Hepatocyte (in vitro differentiated cells): ENCODE measurements at regions not wholly inside any gene's neighbourhood (a gene's known extent, or its start where the extent isn't known, plus 50 kb on each side); places are given as distances from the start of the nearest gene placed in this dataset.
A peak's percentile ranks its signal among the peaks of the same experiment; 100 is the strongest.

Experiments used
- DNase-seq: peaks from one replicate; pipeline ENCODE4 v3.0.0-alpha.2; 2016; ENCODE audit warnings: low spot score
- H2AFZ ChIP-seq: fragments of 200-600 bp; sonication (generic); 2 replicates; pipeline ENCODE4 v1.6.0; 2016; ENCODE audit warnings: antibody characterized with exemption, mild to moderate bottlenecking
- H3K27ac ChIP-seq: fragments of 200-600 bp; sonication (generic); 2 replicates; pipeline ENCODE4 v1.5.1; 2016; ENCODE audit warnings: mild to moderate bottlenecking
- H3K27me3 ChIP-seq: fragments of 200-600 bp; sonication (generic); 2 replicates; pipeline ENCODE4 v1.6.1; 2016
- H3K36me3 ChIP-seq: fragments of 200-600 bp; sonication (generic); replicated peaks from 2 replicates; pipeline ENCODE4 v1.5.1; 2016; ENCODE audit warnings: low read depth; ENCODE audit not compliant: insufficient read depth
- H3K4me1 ChIP-seq: fragments of 200-600 bp; sonication (generic); 2 replicates; pipeline ENCODE4 v1.5.1; 2016; ENCODE audit warnings: mild to moderate bottlenecking, moderate library complexity; ENCODE audit not compliant: insufficient read depth
- H3K4me2 ChIP-seq: fragments of 200-600 bp; sonication (generic); 2 replicates; pipeline ENCODE4 v1.6.0; 2016
- H3K4me3 ChIP-seq: fragments of 200-600 bp; sonication (generic); 2 replicates; pipeline ENCODE4 v1.5.1; 2016; ENCODE audit warnings: mild to moderate bottlenecking
- H3K79me2 ChIP-seq: fragments of 200-600 bp; sonication (generic); 2 replicates; pipeline ENCODE4 v1.6.0; 2017; ENCODE audit warnings: mild to moderate bottlenecking
- H3K9me2 ChIP-seq: fragments of 200-600 bp; sonication (generic); replicated peaks from 2 replicates; pipeline ENCODE4 v1.6.0; 2017; ENCODE audit warnings: mild to moderate bottlenecking; ENCODE audit not compliant: insufficient read depth
- H3K9me3 ChIP-seq: fragments of 200-600 bp; sonication (generic); 2 replicates; pipeline ENCODE4 v1.5.1; 2016; ENCODE audit warnings: low read depth, mild to moderate bottlenecking
- H4K20me1 ChIP-seq: fragments of 200-600 bp; sonication (generic); 2 replicates; pipeline ENCODE4 v1.6.0; 2016; ENCODE audit warnings: mild to moderate bottlenecking; ENCODE audit not compliant: insufficient read depth, poor library complexity, severe bottlenecking
- CTCF ChIP-seq: fragments of 200-600 bp; sonication (generic); IDR thresholded peaks from 2 replicates; pipeline ENCODE4 v1.5.1; 2016; ENCODE audit warnings: antibody characterized with exemption, mild to moderate bottlenecking; ENCODE audit not compliant: poor library complexity
- EZH2 ChIP-seq: fragments of 200-600 bp; sonication (generic); IDR thresholded peaks from 2 replicates; pipeline ENCODE4 v1.6.1; 2016; ENCODE audit warnings: antibody characterized with exemption, mild to moderate bottlenecking, borderline replicate concordance
- EZH2phosphoT487 ChIP-seq: fragments of 200-600 bp; sonication (generic); IDR thresholded peaks from one replicate; pipeline ENCODE4 v1.6.1; 2018; ENCODE audit warnings: antibody characterized with exemption, mild to moderate bottlenecking, low read depth, moderate library complexity; ENCODE audit not compliant: unreplicated experiment, severe bottlenecking
- WGBS: methylation state at CpG from one replicate; pipeline ENCODE4 v1.1.6; 2016; ENCODE audit warnings: low lambda C conversion rate; ENCODE audit errors: missing lambda C conversion rate; 5-methylcytosine and 5-hydroxymethylcytosine counted together

- no peaks in the 10 kb centered on the region for H3K27me3 ChIP-seq
- H3K4me3 ChIP-seq: no peak overlapping the region
- H2AFZ ChIP-seq: no peak overlapping the region
- no peaks in the 10 kb centered on the region for H3K36me3 ChIP-seq
- TF ChIP-seq CTCF (no peak), EZH2phosphoT487 (no peak), EZH2 (no peak)
- no peaks in the 10 kb centered on the region for H3K9me2 ChIP-seq
- no peak for DNase-seq
- no peak overlapping the region for H3K4me2 ChIP-seq
- no peaks in the 10 kb centered on the region for H3K79me2 ChIP-seq
- H4K20me1 ChIP-seq: no peaks in the 10 kb centered on the region
- H3K27ac ChIP-seq: no peak overlapping the region
- peaks cover 4% of the 10 kb centered on the region for H3K4me1 ChIP-seq
- H3K9me3 ChIP-seq: no peaks in the 10 kb centered on the region
These were observed 260.9 kb upstream of the KCNMB2 start for GRCh38 chr3:178275311-178275710.

- H3K27ac ChIP-seq: no peak overlapping the region
- no peaks in the 10 kb centered on the region for H3K79me2 ChIP-seq
- TF ChIP-seq CTCF: no peak
- TF ChIP-seq EZH2phosphoT487: no peak
- TF ChIP-seq EZH2: no peak
- H3K36me3 ChIP-seq: no peaks in the 10 kb centered on the region
- no peaks in the 10 kb centered on the region for H3K27me3 ChIP-seq
- no peak overlapping the region for H2AFZ ChIP-seq
- no peaks in the 10 kb centered on the region for H4K20me1 ChIP-seq
- no peaks in the 10 kb centered on the region for H3K9me3 ChIP-seq
- H3K4me2 ChIP-seq: no peak overlapping the region
- H3K9me2 ChIP-seq: no peaks in the 10 kb centered on the region
- 70% methylated on average over 2 of the region's 2 CpGs for WGBS
- H3K4me3 ChIP-seq: no peak overlapping the region
- no peak for DNase-seq
- H3K4me1 ChIP-seq: peaks cover 4% of the 10 kb centered on the region
These were observed 260.4 kb upstream of the KCNMB2 start for GRCh38 chr3:178275793-178276192.

GRCh38 chr3:178277605-178278004 is 258.6 kb upstream of the KCNMB2 start:
- Histone ChIP-seq H3K4me3 (no peak overlapping the region), H3K79me2 (no peaks in the 10 kb centered on the region), H3K4me1 (peaks cover 4% of the 10 kb centered on the region), H4K20me1 (no peaks in the 10 kb centered on the region), H3K4me2 (no peak overlapping the region), H2AFZ (no peak overlapping the region), H3K36me3 (no peaks in the 10 kb centered on the region), H3K27me3 (no peaks in the 10 kb centered on the region), H3K27ac (peak overlapping the region; percentile 66), H3K9me2 (no peaks in the 10 kb centered on the region), H3K9me3 (no peaks in the 10 kb centered on the region)
- no peak for DNase-seq
- no peak for TF ChIP-seq EZH2phosphoT487
- no peak for TF ChIP-seq CTCF
- no peak for TF ChIP-seq EZH2
- 75% methylated on average over 2 of the region's 2 CpGs for WGBS

GRCh38 chr3:178283561-178283960 is 252.7 kb upstream of the KCNMB2 start:
- Histone ChIP-seq H2AFZ (no peak overlapping the region), H3K36me3 (no peaks in the 10 kb centered on the region), H3K4me1 (no peaks in the 10 kb centered on the region), H4K20me1 (no peaks in the 10 kb centered on the region), H3K27me3 (no peaks in the 10 kb centered on the region), H3K4me3 (no peak overlapping the region), H3K27ac (no peak overlapping the region), H3K9me2 (no peaks in the 10 kb centered on the region), H3K79me2 (no peaks in the 10 kb centered on the region), H3K4me2 (no peak overlapping the region), H3K9me3 (no peaks in the 10 kb centered on the region)
- DNase-seq: no peak
- TF ChIP-seq CTCF (no peak), EZH2phosphoT487 (no peak), EZH2 (no peak)
- whole genome bisulfite sequencing: 89% methylated on average over 1 of the region's 1 CpG
